ENCODE measurements at regions not wholly inside any gene's neighbourhood (a gene's known extent, or its start where the extent isn't known, plus 50 kb on each side); places are given as distances from the start of the nearest gene placed in this dataset.

DNA sequence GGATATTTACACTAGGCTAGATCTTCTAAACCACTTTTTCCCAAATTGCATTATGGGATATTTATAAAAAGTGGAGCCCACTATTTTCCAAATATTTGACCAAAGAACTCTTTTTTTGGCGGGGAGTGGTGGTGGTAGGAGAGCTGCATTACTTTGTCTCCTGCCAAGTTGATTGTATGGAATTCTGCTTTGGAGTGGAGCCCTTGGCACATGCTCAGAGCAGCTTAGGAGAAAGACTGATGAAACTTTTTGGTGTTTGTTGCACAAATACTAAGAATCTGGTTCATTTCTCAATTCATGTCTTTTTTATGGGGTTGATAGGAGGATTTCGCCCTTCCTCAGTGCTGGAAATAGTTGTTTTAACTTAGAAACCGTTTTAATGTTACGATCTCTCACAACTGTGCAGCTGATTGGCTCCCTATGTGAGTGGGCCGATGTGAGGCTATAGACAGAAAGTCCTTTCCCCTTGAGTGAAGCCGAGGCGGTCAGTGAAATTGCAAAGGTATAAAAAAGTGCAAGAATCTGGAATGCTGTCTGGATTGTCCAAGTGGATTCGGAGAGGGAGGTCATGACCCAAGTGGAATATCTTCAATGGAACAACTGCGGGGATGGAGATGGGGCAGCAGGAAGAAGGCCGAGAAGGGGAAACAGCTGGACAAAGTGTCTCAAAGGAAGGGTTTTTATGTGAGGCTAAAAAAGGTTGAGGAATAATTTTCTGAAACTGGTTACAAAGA lies 415.9 kb downstream of the FGF9 start:
- Histone ChIP-seq H3K4me1 (ENCODE audit: control insufficient read depth, insufficient read depth, low read length) (no peaks in the 10 kb centered on the region), H3K36me3 (ENCODE audit: control insufficient read depth, insufficient read depth, low read length) (no peaks in the 10 kb centered on the region), H3K27ac (ENCODE audit: low read length) (no peak overlapping the region), H3K9me3 (ENCODE audit: control insufficient read depth, insufficient read depth, low read depth, low read length) (no peaks in the 10 kb centered on the region), H3K27me3 (ENCODE audit: control insufficient read depth, insufficient read depth, low read length) (no peaks in the 10 kb centered on the region; the same call in 1 of the 2 replicates), H3K4me3 (ENCODE audit: low read depth in 2 of 2, low read length in 2 of 2) (no peak overlapping the region)
- ChIA-PET CTCF (no interaction called here), POLR2A (no interaction called here)
- no peak for DNase-seq (ENCODE audit: low read depth, low spot score)
- intact Hi-C loops (cut with micrococcal nuclease; ENCODE audit: unreplicated experiment) (no loop called here), in situ Hi-C loops (cut with HindIII; ENCODE audit: low pct_unique_long_range_greater_than_20kb, low sequenced_read_pairs) (no loop called here)
- no peak for ATAC-seq
- TF ChIP-seq TCF7L2 (IDR thresholded peaks at IDR 0.05; ENCODE audit: low read depth, low read length) (no peak), POLR2AphosphoS5 (IDR thresholded peaks at IDR 0.05; ENCODE audit: low read depth, low read length) (no peak), SIN3A (IDR thresholded peaks at IDR 0.05; ENCODE audit: borderline replicate concordance, insufficient read depth, low read depth, low read length) (no peak)
- TF ChIP-seq, protein P1, sequence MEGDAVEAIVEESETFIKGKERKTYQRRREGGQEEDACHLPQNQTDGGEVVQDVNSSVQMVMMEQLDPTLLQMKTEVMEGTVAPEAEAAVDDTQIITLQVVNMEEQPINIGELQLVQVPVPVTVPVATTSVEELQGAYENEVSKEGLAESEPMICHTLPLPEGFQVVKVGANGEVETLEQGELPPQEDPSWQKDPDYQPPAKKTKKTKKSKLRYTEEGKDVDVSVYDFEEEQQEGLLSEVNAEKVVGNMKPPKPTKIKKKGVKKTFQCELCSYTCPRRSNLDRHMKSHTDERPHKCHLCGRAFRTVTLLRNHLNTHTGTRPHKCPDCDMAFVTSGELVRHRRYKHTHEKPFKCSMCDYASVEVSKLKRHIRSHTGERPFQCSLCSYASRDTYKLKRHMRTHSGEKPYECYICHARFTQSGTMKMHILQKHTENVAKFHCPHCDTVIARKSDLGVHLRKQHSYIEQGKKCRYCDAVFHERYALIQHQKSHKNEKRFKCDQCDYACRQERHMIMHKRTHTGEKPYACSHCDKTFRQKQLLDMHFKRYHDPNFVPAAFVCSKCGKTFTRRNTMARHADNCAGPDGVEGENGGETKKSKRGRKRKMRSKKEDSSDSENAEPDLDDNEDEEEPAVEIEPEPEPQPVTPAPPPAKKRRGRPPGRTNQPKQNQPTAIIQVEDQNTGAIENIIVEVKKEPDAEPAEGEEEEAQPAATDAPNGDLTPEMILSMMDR (IDR thresholded peaks at IDR 0.05), result no peak
- TF ChIP-seq, protein P2, sequence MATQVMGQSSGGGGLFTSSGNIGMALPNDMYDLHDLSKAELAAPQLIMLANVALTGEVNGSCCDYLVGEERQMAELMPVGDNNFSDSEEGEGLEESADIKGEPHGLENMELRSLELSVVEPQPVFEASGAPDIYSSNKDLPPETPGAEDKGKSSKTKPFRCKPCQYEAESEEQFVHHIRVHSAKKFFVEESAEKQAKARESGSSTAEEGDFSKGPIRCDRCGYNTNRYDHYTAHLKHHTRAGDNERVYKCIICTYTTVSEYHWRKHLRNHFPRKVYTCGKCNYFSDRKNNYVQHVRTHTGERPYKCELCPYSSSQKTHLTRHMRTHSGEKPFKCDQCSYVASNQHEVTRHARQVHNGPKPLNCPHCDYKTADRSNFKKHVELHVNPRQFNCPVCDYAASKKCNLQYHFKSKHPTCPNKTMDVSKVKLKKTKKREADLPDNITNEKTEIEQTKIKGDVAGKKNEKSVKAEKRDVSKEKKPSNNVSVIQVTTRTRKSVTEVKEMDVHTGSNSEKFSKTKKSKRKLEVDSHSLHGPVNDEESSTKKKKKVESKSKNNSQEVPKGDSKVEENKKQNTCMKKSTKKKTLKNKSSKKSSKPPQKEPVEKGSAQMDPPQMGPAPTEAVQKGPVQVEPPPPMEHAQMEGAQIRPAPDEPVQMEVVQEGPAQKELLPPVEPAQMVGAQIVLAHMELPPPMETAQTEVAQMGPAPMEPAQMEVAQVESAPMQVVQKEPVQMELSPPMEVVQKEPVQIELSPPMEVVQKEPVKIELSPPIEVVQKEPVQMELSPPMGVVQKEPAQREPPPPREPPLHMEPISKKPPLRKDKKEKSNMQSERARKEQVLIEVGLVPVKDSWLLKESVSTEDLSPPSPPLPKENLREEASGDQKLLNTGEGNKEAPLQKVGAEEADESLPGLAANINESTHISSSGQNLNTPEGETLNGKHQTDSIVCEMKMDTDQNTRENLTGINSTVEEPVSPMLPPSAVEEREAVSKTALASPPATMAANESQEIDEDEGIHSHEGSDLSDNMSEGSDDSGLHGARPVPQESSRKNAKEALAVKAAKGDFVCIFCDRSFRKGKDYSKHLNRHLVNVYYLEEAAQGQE (IDR thresholded peaks at IDR 0.05; ENCODE audit: insufficient read depth in 1 of 2, low read depth in 2 of 2, low read length in 1 of 2), result no peak
- no TSS peak for BruUV-seq (replicated peaks)

DNA sequence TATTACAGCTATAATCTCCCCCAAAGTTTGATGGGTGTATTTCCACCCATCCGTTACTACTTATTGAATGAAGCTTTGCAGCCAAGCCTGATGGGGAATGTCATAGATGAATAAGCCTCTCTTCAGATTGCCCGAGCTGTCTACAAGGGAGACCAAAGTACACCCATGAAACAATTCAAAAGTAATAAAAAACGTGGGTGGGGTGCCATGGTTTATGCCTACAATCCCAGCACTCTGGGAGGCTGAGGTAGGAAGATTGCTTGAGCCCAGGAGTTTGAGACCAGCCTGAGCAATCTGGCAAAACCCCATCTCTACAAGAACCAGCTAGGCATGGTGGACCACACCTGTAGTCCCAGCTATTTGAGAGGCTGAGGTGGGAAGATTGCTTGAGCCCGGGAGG lies 419.2 kb downstream of the FGF9 start:
- ATAC-seq, result no peak

More for the DNA sequence above, 419.2 kb downstream of the FGF9 start:
- Histone ChIP-seq H3K4me1 (ENCODE audit: control insufficient read depth, insufficient read depth, low read length) (no peaks in the 10 kb centered on the region), H3K9me3 (ENCODE audit: control insufficient read depth, insufficient read depth, low read depth, low read length) (no peaks in the 10 kb centered on the region), H3K27ac (ENCODE audit: low read length) (no peak overlapping the region), H3K4me3 (ENCODE audit: low read depth in 2 of 2, low read length in 2 of 2) (no peak overlapping the region), H3K36me3 (ENCODE audit: control insufficient read depth, insufficient read depth, low read length) (no peaks in the 10 kb centered on the region), H3K27me3 (ENCODE audit: control insufficient read depth, insufficient read depth, low read length) (no peaks in the 10 kb centered on the region; the same call in 1 of the 2 replicates)
- POLR2A ChIA-PET, result no interaction called here
- in situ Hi-C loops (cut with HindIII; ENCODE audit: low pct_unique_long_range_greater_than_20kb, low sequenced_read_pairs), result no loop called here
- CTCF ChIA-PET, result no interaction called here
- DNase-seq (ENCODE audit: low read depth, low spot score), result no peak
- no TSS peak for BruUV-seq (replicated peaks)
- intact Hi-C loops (cut with micrococcal nuclease; ENCODE audit: unreplicated experiment), result no loop called here
- TF ChIP-seq TCF7L2 (IDR thresholded peaks at IDR 0.05; ENCODE audit: low read depth, low read length) (no peak), POLR2AphosphoS5 (IDR thresholded peaks at IDR 0.05; ENCODE audit: low read depth, low read length) (no peak), SIN3A (IDR thresholded peaks at IDR 0.05; ENCODE audit: borderline replicate concordance, insufficient read depth, low read depth, low read length) (no peak)
- TF ChIP-seq, protein P1 (IDR thresholded peaks at IDR 0.05), result no peak
- TF ChIP-seq, protein P2 (IDR thresholded peaks at IDR 0.05; ENCODE audit: insufficient read depth in 1 of 2, low read depth in 2 of 2, low read length in 1 of 2), result no peak
